DND-41 (cell line): ENCODE measurements at regions not wholly inside any gene's neighbourhood (a gene's known extent, or its start where the extent isn't known, plus 50 kb on each side); places are given as distances from the start of the nearest gene placed in this dataset.

Source experiments
- EZH2 ChIP-seq: IDR thresholded peaks from 3 replicates; pipeline ENCODE4 v1.6.1; 2012; ENCODE audit warnings: borderline replicate concordance, low read depth, mild to moderate bottlenecking, moderate library complexity, low read length, inconsistent platforms; ENCODE audit not compliant: severe bottlenecking
- TF ChIP-seq, protein P1 (sequence below): IDR thresholded peaks from 2 replicates; pipeline ENCODE4 v1.5.1; 2012; ENCODE audit warnings: borderline replicate concordance, low read length, moderate library complexity, mild to moderate bottlenecking; ENCODE audit not compliant: poor library complexity, severe bottlenecking; ENCODE audit errors: extremely low read depth

DNA sequence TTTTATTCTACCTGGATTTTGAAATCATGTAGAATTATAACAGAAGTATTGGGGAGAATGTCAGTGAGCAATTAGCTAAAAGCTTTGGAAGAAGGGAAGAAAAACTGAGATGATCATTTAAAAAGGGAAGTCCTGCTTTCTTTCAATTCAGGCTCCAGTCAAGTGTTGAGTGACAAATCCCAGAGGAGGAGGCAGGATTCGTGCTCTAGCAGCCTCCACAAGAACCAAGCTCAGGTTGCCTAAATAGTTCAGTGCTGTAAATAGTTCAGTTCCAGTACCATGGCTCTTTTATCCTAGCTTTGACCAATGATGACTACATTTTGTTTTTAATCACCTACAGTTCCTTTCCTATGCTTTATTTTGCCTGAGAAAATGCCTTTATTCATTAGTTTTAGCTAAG, 204.9 kb upstream of the NREP start:
- TF ChIP-seq, protein P1, sequence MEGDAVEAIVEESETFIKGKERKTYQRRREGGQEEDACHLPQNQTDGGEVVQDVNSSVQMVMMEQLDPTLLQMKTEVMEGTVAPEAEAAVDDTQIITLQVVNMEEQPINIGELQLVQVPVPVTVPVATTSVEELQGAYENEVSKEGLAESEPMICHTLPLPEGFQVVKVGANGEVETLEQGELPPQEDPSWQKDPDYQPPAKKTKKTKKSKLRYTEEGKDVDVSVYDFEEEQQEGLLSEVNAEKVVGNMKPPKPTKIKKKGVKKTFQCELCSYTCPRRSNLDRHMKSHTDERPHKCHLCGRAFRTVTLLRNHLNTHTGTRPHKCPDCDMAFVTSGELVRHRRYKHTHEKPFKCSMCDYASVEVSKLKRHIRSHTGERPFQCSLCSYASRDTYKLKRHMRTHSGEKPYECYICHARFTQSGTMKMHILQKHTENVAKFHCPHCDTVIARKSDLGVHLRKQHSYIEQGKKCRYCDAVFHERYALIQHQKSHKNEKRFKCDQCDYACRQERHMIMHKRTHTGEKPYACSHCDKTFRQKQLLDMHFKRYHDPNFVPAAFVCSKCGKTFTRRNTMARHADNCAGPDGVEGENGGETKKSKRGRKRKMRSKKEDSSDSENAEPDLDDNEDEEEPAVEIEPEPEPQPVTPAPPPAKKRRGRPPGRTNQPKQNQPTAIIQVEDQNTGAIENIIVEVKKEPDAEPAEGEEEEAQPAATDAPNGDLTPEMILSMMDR: no peak
- TF ChIP-seq EZH2: no peak
